ENCODE measurements at regions not wholly inside any gene's neighbourhood (a gene's known extent, or its start where the extent isn't known, plus 50 kb on each side); places are given as distances from the start of the nearest gene placed in this dataset.

- DNase-seq (ENCODE audit: low read depth) = no peak
- no peak for TF ChIP-seq CTCF (conservative IDR thresholded peaks at IDR 0.05; ENCODE audit: low read depth, low read length)
- H3K4me3 ChIP-seq (ENCODE audit: low read length) = no peak overlapping the region
These were observed 377.7 kb downstream of the PRR16 start for GRCh38 chr5:120841830-120842229.

GRCh38 chr5:120843390-120843980 lies 379.4 kb downstream of the PRR16 start:
- no peak for TF ChIP-seq CTCF (conservative IDR thresholded peaks at IDR 0.05; ENCODE audit: low read depth, low read length)
- no peak for DNase-seq (ENCODE audit: low read depth)
- no peak overlapping the region for H3K4me3 ChIP-seq (ENCODE audit: low read length)

- TF ChIP-seq CTCF (conservative IDR thresholded peaks at IDR 0.05; ENCODE audit: low read depth, low read length) = no peak
- no peak for DNase-seq (ENCODE audit: low read depth)
- H3K4me3 ChIP-seq (ENCODE audit: low read length) = no peak overlapping the region
These were observed 384.8 kb downstream of the PRR16 start for GRCh38 chr5:120848883-120849282.

GRCh38 chr5:120852222-120852860 lies 388.2 kb downstream of the PRR16 start:
- no peak for TF ChIP-seq CTCF (conservative IDR thresholded peaks at IDR 0.05; ENCODE audit: low read depth, low read length)
- no peak overlapping the region for H3K4me3 ChIP-seq (ENCODE audit: low read length)
- no peak for DNase-seq (ENCODE audit: low read depth)

- H3K4me3 ChIP-seq (ENCODE audit: low read length) = no peak overlapping the region
- TF ChIP-seq CTCF (conservative IDR thresholded peaks at IDR 0.05; ENCODE audit: low read depth, low read length) = no peak
- no peak for DNase-seq (ENCODE audit: low read depth)
These were observed 402.9 kb downstream of the PRR16 start for GRCh38 chr5:120866997-120867396.

- TF ChIP-seq CTCF (conservative IDR thresholded peaks at IDR 0.05; ENCODE audit: low read depth, low read length) = no peak
- H3K4me3 ChIP-seq (ENCODE audit: low read length) = no peak overlapping the region
- DNase-seq (ENCODE audit: low read depth) = no peak
These were observed 405.7 kb downstream of the PRR16 start for GRCh38 chr5:120869831-120870230.

- no peak overlapping the region for H3K4me3 ChIP-seq (ENCODE audit: low read length)
- DNase-seq (ENCODE audit: low read depth) = no peak
- no peak for TF ChIP-seq CTCF (conservative IDR thresholded peaks at IDR 0.05; ENCODE audit: low read depth, low read length)
These were observed 408.2 kb downstream of the PRR16 start for GRCh38 chr5:120872297-120872696.
